ENCODE measurements at regions not wholly inside any gene's neighbourhood (a gene's known extent, or its start where the extent isn't known, plus 50 kb on each side); places are given as distances from the start of the nearest gene placed in this dataset.

DNA sequence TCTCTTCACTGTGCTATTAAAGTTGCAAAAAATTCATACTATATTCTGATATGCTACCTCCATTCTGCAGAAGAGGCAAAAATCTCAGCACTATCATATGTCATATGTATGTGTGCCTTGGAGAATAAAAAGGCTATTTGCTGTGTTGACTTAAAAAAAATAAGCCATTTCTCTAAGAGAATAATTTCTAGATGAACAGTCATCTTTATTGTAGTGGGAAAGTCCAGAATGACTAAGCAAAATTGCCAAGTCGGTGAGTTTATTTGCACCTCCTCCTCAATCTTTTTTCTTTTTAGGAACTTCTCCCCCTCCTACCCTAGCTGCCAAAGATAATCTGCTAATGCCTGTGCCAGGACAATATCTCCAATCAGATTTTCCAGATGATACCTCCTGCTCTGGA lies 353.8 kb upstream of the FAR2 start:
- Histone ChIP-seq H3K27me3 (ENCODE audit: insufficient read depth, low read length, poor library complexity) (no peaks in the 10 kb centered on the region), H4K8ac (ENCODE audit: low read depth, low read length) (no peak overlapping the region), H3K27ac (ENCODE audit: low read depth, low read length) (no peak overlapping the region), H3K23ac (ENCODE audit: low read length) (no peak overlapping the region), H3K18ac (ENCODE audit: low read length) (no peak overlapping the region), H3K79me1 (ENCODE audit: low read length) (no peaks in the 10 kb centered on the region), H3K4ac (ENCODE audit: low read depth, low read length) (no peak overlapping the region), H3K4me3 (ENCODE audit: low read length) (no peak overlapping the region), H3K36me3 (ENCODE audit: control insufficient read depth, insufficient read depth, low read length) (no peaks in the 10 kb centered on the region), H3K56ac (ENCODE audit: low read length) (no peak overlapping the region), H2BK15ac (replicated peaks; ENCODE audit: low read depth) (no peak overlapping the region), H3K4me2 (ENCODE audit: low read length) (no peak overlapping the region), H3K79me2 (ENCODE audit: control insufficient read depth, insufficient read depth, low read length) (no peaks in the 10 kb centered on the region), H2BK120ac (ENCODE audit: low read depth, low read length) (no peak overlapping the region), H2BK5ac (ENCODE audit: low read length) (no peak overlapping the region), H2AK5ac (ENCODE audit: low read length) (no peak overlapping the region), H3K9ac (ENCODE audit: low read length) (no peak overlapping the region), H3K4me1 (ENCODE audit: control insufficient read depth, low read depth, low read length) (no peaks in the 10 kb centered on the region), H4K5ac (ENCODE audit: low read length) (no peak overlapping the region)
- no CpG with 5 or more reads among the region's 1 CpG for WGBS (ENCODE audit: extremely low coverage, insufficient coverage, low lambda C conversion rate)
- DNase-seq = peak; percentile 19

DNA sequence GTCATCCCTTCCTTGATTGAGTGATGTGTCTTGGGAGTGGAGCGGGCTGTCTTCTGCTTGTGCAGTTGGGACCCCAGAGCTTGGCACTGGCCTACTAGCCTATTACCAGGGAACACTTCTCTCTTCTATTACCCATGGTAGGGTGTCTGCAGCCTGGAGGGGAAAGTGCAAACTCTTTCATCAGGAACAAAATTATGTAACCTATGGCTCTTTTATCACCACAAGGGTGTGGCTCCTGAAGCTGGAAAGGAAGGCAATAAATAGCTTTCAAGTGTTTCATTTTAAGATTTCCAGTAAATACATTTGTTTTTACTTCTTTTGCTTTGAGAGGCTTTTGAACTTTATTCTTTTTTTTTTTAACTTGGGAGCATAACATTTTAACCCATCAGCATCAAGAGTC lies 349.7 kb upstream of the FAR2 start:
- WGBS (ENCODE audit: extremely low coverage, insufficient coverage, low lambda C conversion rate) = no CpG with 5 or more reads among the region's 1 CpG
- Histone ChIP-seq H3K56ac (ENCODE audit: low read length) (no peak overlapping the region), H3K36me3 (ENCODE audit: control insufficient read depth, insufficient read depth, low read length) (no peaks in the 10 kb centered on the region), H3K4ac (ENCODE audit: low read depth, low read length) (no peak overlapping the region), H3K9ac (ENCODE audit: low read length) (no peak overlapping the region), H3K79me2 (ENCODE audit: control insufficient read depth, insufficient read depth, low read length) (no peaks in the 10 kb centered on the region), H3K27ac (ENCODE audit: low read depth, low read length) (no peak overlapping the region), H3K23ac (ENCODE audit: low read length) (no peak overlapping the region), H3K18ac (ENCODE audit: low read length) (no peak overlapping the region), H2BK5ac (ENCODE audit: low read length) (no peak overlapping the region), H3K4me3 (ENCODE audit: low read length) (no peak overlapping the region), H2BK120ac (ENCODE audit: low read depth, low read length) (no peak overlapping the region), H2AK5ac (ENCODE audit: low read length) (no peak overlapping the region), H3K79me1 (ENCODE audit: low read length) (no peaks in the 10 kb centered on the region), H2BK15ac (replicated peaks; ENCODE audit: low read depth) (no peak overlapping the region), H4K5ac (ENCODE audit: low read length) (no peak overlapping the region), H3K27me3 (ENCODE audit: insufficient read depth, low read length, poor library complexity) (no peaks in the 10 kb centered on the region), H3K4me2 (ENCODE audit: low read length) (no peak overlapping the region), H3K4me1 (ENCODE audit: control insufficient read depth, low read depth, low read length) (no peaks in the 10 kb centered on the region), H4K8ac (ENCODE audit: low read depth, low read length) (no peak overlapping the region)
- no peak for DNase-seq

DNA sequence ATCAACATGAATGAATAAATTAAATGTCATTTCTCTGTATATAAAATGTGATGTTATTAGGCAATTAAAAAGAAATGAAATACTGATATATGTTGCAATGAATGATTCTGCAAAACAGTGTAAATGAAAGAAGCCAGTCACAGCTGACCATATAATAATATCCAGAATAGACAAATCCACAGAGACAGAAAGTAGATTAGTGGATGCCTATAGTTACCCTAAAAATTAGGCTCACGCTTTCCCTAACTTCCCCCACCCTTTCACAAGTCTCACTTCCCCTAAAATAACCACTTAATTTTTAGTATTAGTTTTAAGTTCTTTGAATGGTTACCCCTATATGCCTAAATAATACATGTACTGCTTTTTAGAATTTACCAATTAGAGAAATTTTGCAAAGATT lies 348.9 kb upstream of the FAR2 start:
- Histone ChIP-seq H2BK5ac (ENCODE audit: low read length) (no peak overlapping the region), H2BK15ac (replicated peaks; ENCODE audit: low read depth) (no peak overlapping the region), H3K9ac (ENCODE audit: low read length) (no peak overlapping the region), H3K4me2 (ENCODE audit: low read length) (no peak overlapping the region), H3K27ac (ENCODE audit: low read depth, low read length) (no peak overlapping the region), H4K8ac (ENCODE audit: low read depth, low read length) (no peak overlapping the region), H3K4me1 (ENCODE audit: control insufficient read depth, low read depth, low read length) (no peaks in the 10 kb centered on the region), H3K27me3 (ENCODE audit: insufficient read depth, low read length, poor library complexity) (no peaks in the 10 kb centered on the region), H3K56ac (ENCODE audit: low read length) (no peak overlapping the region), H3K36me3 (ENCODE audit: control insufficient read depth, insufficient read depth, low read length) (no peaks in the 10 kb centered on the region), H2AK5ac (ENCODE audit: low read length) (no peak overlapping the region), H3K18ac (ENCODE audit: low read length) (no peak overlapping the region), H3K23ac (ENCODE audit: low read length) (no peak overlapping the region), H3K79me1 (ENCODE audit: low read length) (no peaks in the 10 kb centered on the region), H2BK120ac (ENCODE audit: low read depth, low read length) (no peak overlapping the region), H4K5ac (ENCODE audit: low read length) (no peak overlapping the region), H3K4ac (ENCODE audit: low read depth, low read length) (no peak overlapping the region), H3K79me2 (ENCODE audit: control insufficient read depth, insufficient read depth, low read length) (no peaks in the 10 kb centered on the region), H3K4me3 (ENCODE audit: low read length) (no peak overlapping the region)
- DNase-seq = no peak
- WGBS (ENCODE audit: extremely low coverage, insufficient coverage, low lambda C conversion rate) = no CpG with 5 or more reads among the region's 1 CpG

DNA sequence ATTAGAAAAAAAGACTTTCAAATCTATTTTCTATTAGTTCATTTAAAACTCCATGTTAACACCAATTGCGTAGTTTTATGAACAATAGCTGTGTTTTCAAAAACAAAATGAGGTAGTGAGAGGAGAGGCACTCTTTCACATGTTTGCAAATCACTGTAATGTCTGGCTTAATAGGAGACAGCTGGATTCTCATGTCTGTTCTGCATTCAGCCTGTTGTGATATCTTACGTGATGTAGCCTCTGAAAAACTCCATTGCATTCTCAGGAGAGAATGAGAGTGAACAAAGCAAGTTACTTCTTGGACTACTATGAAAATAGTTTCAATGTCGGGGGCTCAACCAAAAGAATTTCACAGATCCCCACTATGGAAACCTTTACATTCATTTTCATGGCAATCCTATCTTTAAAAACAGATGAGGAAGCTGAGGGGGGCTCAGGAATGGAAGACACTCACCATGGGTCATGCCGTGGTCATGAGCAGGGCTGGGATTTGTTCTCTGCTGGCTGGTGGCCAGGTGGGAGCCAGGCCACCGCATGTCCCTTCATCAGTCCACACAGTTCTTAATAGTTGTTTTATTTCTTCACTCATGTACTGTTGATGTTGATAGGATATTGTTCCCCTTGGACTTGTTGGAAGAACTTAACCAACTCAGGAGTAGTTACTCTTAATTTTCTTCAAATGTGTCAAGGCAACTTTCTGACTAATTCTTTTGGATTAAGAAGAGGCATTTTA lies 346.2 kb upstream of the FAR2 start:
- WGBS (ENCODE audit: extremely low coverage, insufficient coverage, low lambda C conversion rate) = no CpG with 5 or more reads among the region's 5 CpGs
- H2BK15ac ChIP-seq (replicated peaks; ENCODE audit: low read depth) = no peak overlapping the region
- no peaks in the 10 kb centered on the region for H3K79me1 ChIP-seq (ENCODE audit: low read length)

DNA sequence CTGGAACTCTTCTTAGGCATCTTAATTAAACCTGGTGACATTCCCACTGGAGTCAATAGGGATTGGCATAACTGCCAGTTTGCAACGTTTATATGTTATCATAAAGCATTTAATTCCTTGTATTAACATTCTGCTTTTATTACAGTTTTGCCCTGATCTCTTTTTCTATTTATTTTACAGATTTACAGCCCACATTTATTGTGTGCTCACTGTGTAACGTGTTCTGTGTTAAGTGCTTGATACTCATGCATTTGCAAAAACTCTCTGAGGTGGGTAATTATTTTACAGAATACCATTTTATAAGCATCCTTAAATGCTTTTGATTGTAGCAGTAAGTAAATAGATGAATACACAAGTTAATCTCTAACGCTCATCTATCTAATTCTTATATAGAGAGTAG lies 341.5 kb upstream of the FAR2 start:
- H3K36me3 ChIP-seq (ENCODE audit: control insufficient read depth, insufficient read depth, low read length) = no peaks in the 10 kb centered on the region
- no peak overlapping the region for H4K8ac ChIP-seq (ENCODE audit: low read depth, low read length)
- no peak overlapping the region for H3K23ac ChIP-seq (ENCODE audit: low read length)
- no peak overlapping the region for H3K4ac ChIP-seq (ENCODE audit: low read depth, low read length)
- no peak overlapping the region for H2AK5ac ChIP-seq (ENCODE audit: low read length)
- H4K5ac ChIP-seq (ENCODE audit: low read length) = no peak overlapping the region
- H3K4me1 ChIP-seq (ENCODE audit: control insufficient read depth, low read depth, low read length) = no peaks in the 10 kb centered on the region
- no peak overlapping the region for H3K56ac ChIP-seq (ENCODE audit: low read length)
- H2BK5ac ChIP-seq (ENCODE audit: low read length) = no peak overlapping the region
- no peak overlapping the region for H3K27ac ChIP-seq (ENCODE audit: low read depth, low read length)
- DNase-seq = no peak
- H3K4me2 ChIP-seq (ENCODE audit: low read length) = no peak overlapping the region
- no CpG with 5 or more reads among the region's 3 CpGs for WGBS (ENCODE audit: extremely low coverage, insufficient coverage, low lambda C conversion rate)
- no peaks in the 10 kb centered on the region for H3K79me2 ChIP-seq (ENCODE audit: control insufficient read depth, insufficient read depth, low read length)
- H3K27me3 ChIP-seq (ENCODE audit: insufficient read depth, low read length, poor library complexity) = no peaks in the 10 kb centered on the region
- H3K9ac ChIP-seq (ENCODE audit: low read length) = no peak overlapping the region
- H3K18ac ChIP-seq (ENCODE audit: low read length) = no peak overlapping the region
- no peaks in the 10 kb centered on the region for H3K79me1 ChIP-seq (ENCODE audit: low read length)
- H2BK15ac ChIP-seq (replicated peaks; ENCODE audit: low read depth) = no peak overlapping the region
- H3K4me3 ChIP-seq (ENCODE audit: low read length) = no peak overlapping the region
- no peak overlapping the region for H2BK120ac ChIP-seq (ENCODE audit: low read depth, low read length)

More for the DNA sequence above, 346.2 kb upstream of the FAR2 start:
- Histone ChIP-seq H3K4ac (ENCODE audit: low read depth, low read length) (no peak overlapping the region), H3K4me3 (ENCODE audit: low read length) (no peak overlapping the region), H3K4me1 (ENCODE audit: control insufficient read depth, low read depth, low read length) (no peaks in the 10 kb centered on the region), H3K27ac (ENCODE audit: low read depth, low read length) (no peak overlapping the region), H2BK5ac (ENCODE audit: low read length) (no peak overlapping the region), H3K27me3 (ENCODE audit: insufficient read depth, low read length, poor library complexity) (no peaks in the 10 kb centered on the region), H3K36me3 (ENCODE audit: control insufficient read depth, insufficient read depth, low read length) (no peaks in the 10 kb centered on the region), H3K9ac (ENCODE audit: low read length) (no peak overlapping the region), H3K23ac (ENCODE audit: low read length) (no peak overlapping the region), H4K8ac (ENCODE audit: low read depth, low read length) (no peak overlapping the region), H2AK5ac (ENCODE audit: low read length) (no peak overlapping the region), H4K5ac (ENCODE audit: low read length) (no peak overlapping the region), H3K56ac (ENCODE audit: low read length) (no peak overlapping the region), H3K18ac (ENCODE audit: low read length) (no peak overlapping the region), H3K4me2 (ENCODE audit: low read length) (no peak overlapping the region), H3K79me2 (ENCODE audit: control insufficient read depth, insufficient read depth, low read length) (no peaks in the 10 kb centered on the region), H2BK120ac (ENCODE audit: low read depth, low read length) (no peak overlapping the region)
- no peak for DNase-seq

DNA sequence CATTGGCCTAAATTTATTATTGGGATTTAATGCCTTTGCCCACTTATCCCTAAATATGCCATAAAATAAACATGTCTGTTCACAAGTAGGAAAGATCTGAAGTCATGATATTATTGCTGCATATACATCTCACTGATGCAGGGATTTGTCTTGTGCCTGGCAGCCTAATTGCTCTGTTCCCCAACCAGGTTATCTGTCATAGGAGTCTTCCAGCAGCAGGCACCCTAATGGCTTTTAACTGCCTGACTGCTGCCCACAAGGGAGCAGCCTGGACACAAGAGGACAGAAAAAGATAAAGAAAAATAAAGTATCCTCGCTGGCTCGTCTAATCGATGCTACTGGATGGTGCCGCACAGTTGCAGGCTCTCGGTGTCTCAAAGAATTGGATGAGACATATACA lies 337.6 kb upstream of the FAR2 start:
- no peaks in the 10 kb centered on the region for H3K27me3 ChIP-seq (ENCODE audit: insufficient read depth, low read length, poor library complexity)
- WGBS (ENCODE audit: extremely low coverage, insufficient coverage, low lambda C conversion rate) = no CpG with 5 or more reads among the region's 5 CpGs

More for the DNA sequence above, 337.6 kb upstream of the FAR2 start:
- H3K79me1 ChIP-seq (ENCODE audit: low read length) = no peaks in the 10 kb centered on the region
- no peaks in the 10 kb centered on the region for H3K4me1 ChIP-seq (ENCODE audit: control insufficient read depth, low read depth, low read length)
- no peak overlapping the region for H4K5ac ChIP-seq (ENCODE audit: low read length)
- no peak overlapping the region for H3K4me2 ChIP-seq (ENCODE audit: low read length)
- no peak overlapping the region for H3K4me3 ChIP-seq (ENCODE audit: low read length)
- no peaks in the 10 kb centered on the region for H3K79me2 ChIP-seq (ENCODE audit: control insufficient read depth, insufficient read depth, low read length)
- no peak overlapping the region for H2BK120ac ChIP-seq (ENCODE audit: low read depth, low read length)
- H2BK15ac ChIP-seq (replicated peaks; ENCODE audit: low read depth) = no peak overlapping the region
- no peak overlapping the region for H3K56ac ChIP-seq (ENCODE audit: low read length)
- DNase-seq = no peak
- H3K9ac ChIP-seq (ENCODE audit: low read length) = no peak overlapping the region
- no peak overlapping the region for H4K8ac ChIP-seq (ENCODE audit: low read depth, low read length)
- H3K18ac ChIP-seq (ENCODE audit: low read length) = no peak overlapping the region
- H2AK5ac ChIP-seq (ENCODE audit: low read length) = no peak overlapping the region
- no peaks in the 10 kb centered on the region for H3K36me3 ChIP-seq (ENCODE audit: control insufficient read depth, insufficient read depth, low read length)
- H3K23ac ChIP-seq (ENCODE audit: low read length) = no peak overlapping the region
- H3K27ac ChIP-seq (ENCODE audit: low read depth, low read length) = no peak overlapping the region
- H3K4ac ChIP-seq (ENCODE audit: low read depth, low read length) = no peak overlapping the region
- H2BK5ac ChIP-seq (ENCODE audit: low read length) = no peak overlapping the region
